HG03139 (cell line): ENCODE measurements at regions not wholly inside any gene's neighbourhood (a gene's known extent, or its start where the extent isn't known, plus 50 kb on each side); places are given as distances from the start of the nearest gene placed in this dataset.
A peak's percentile ranks its signal among the peaks of the same experiment; 100 is the strongest.
"Not testable (repeated sequence)": the region's sequence is repeated elsewhere in the genome, so short reads cannot be mapped to it uniquely, and the experiment has no call there.

Experiments used
- ATAC-seq: cut with Tn5 transposase; IDR thresholded peaks from one replicate; pipeline ENCODE4 v1.9.1; 2021; ENCODE audit not compliant: unreplicated experiment

GRCh38 chr5:92946546-92946945 lies 634.5 kb downstream of the NR2F1-AS1 start:
- no peak for ATAC-seq

GRCh38 chr5:92945605-92946097 lies 635.4 kb downstream of the NR2F1-AS1 start:
- ATAC-seq = peak; percentile 76

DNA sequence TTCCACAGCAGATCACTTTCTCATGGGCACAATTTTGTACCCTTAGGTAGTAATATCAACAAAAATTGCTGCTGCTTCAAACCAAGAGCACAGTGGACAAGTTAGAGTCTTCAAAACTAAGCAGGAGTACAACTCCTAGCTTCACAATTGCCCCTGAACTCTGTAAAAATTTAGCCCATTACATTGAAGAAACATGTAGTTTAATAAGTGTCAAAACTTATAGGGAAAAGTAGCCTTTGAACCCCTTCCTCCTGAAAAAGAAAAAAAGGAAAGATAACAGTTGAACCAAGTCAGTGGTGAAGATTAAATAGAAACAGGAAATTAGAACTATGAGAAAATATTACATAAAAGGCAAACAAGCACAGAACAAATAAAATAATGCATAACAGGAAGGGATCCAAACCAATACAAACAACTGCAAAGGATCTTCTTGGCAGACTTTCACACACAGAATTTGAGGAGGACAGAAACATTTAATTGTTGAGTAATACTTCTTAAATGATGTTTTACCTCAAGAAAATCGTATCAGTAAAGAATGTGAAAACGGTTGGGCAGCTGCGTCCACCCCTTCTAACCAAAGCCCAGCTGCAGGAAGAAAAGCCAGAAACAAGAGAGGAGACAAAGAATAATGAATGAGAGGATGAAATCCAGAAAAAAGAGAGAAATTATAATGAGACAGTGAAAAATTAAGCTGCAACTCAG lies 636.0 kb downstream of the NR2F1-AS1 start:
- ATAC-seq = no peak

- ATAC-seq = no peak
Measured at GRCh38 chr5:92944337-92944736, 636.7 kb downstream of the NR2F1-AS1 start.

DNA sequence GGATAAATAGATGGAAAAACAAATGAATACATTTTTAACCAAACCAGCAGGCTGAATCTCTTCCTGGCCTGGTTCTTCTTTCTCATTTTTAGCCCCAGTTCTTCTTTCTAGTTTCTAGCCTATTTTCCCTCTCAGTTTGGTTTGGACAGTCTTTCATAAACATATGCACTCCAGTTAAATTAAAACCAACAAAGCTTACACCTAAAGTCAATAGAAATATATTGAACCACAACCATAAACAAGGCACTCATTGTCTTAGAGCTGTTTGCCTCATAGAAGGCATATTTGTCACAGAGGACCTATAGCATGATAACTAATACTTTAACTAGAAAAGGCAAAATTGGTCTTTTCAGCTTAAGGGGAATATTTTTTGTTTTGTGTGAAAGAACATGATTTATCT lies 638.3 kb downstream of the NR2F1-AS1 start:
- no peak for ATAC-seq

DNA sequence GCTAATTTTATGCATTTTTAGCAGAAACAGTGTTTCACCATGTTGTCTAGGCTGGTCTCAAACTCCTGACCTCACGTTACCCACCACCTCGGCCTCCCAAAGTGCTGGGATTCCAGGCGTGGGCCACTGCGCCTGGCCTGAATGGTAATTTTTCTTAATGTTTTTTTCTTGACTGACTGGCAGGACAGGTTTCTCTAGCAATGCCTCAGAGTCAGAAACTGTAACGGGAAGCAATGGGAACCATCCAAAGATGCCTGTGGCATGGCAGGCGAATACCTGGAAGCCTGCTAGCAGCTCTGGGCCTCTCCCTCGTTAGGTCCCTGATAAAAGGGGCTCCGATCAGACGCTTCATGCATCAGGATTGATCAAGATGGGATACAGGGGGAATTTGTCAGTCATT lies 639.2 kb downstream of the NR2F1-AS1 start:
- no peak for ATAC-seq

GRCh38 chr5:92939428-92939827 lies 641.6 kb downstream of the NR2F1-AS1 start:
- no peak for ATAC-seq

DNA sequence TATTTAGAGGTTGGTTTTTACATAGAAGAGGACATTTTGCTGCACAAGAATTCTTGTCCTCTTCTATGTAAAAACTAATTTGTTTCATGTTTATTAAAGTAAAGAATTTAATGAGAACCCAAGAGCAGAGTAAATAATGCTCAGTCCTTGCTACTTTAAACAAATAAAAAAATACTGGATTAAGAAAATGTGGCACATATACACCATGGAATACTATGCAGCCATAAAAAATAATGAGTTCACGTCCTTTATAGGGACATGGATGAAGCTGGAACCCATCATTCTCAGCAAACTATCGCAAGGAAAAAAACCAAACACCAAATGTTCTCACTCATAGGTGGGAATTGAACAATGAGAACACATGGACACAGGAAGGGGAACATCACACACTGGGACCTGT lies 643.6 kb downstream of the NR2F1-AS1 start:
- ATAC-seq = not testable (repeated sequence)

- no peak for ATAC-seq
Measured at GRCh38 chr5:92930057-92930456, 651.0 kb downstream of the NR2F1-AS1 start.

- ATAC-seq = no peak
Measured at GRCh38 chr5:92927291-92927778, 653.7 kb downstream of the NR2F1-AS1 start.

DNA sequence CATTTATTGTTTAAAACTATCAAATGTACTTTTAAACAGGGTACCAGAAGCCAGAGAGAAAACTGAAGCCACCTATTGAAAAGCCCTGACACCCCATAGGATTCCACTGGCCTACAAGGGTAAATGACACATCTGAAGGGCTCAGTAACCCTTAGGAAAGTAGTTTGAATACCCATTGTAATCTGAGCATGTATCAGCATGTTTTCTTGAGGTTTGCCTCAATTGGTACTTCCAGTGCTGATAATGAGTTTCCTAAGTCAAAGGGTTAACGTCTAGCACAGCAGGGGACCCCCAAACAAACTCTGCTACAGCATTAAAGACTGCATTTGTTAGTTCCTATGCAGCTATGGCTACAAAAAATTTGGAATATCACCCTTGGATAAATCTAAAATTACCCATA lies 657.1 kb downstream of the NR2F1-AS1 start:
- ATAC-seq = no peak

GRCh38 chr5:92922231-92922967 lies 658.6 kb downstream of the NR2F1-AS1 start:
- ATAC-seq = no peak

DNA sequence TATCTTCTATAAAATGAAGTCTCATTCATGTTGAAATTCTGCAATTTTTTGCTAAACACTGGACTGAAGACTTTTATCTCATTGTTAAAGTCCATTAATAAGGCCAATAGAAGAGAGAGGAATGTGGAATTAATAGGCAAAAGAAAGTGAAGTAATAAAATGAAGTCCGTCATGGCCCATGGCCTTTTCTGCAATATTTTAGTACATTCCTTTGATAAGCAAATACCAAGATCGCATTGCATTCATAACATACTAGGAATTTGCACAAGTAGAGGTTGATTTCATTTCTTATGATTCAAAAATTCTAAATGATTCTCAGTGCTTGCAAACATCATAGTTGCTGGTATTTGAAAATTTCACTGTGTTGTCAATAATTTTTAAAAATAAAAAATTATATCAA lies 664.0 kb downstream of the NR2F1-AS1 start:
- no peak for ATAC-seq

GRCh38 chr5:92916036-92916435 lies 665.0 kb downstream of the NR2F1-AS1 start:
- no peak for ATAC-seq

- ATAC-seq = no peak
Measured at GRCh38 chr5:92912283-92912682, 668.7 kb downstream of the NR2F1-AS1 start.

DNA sequence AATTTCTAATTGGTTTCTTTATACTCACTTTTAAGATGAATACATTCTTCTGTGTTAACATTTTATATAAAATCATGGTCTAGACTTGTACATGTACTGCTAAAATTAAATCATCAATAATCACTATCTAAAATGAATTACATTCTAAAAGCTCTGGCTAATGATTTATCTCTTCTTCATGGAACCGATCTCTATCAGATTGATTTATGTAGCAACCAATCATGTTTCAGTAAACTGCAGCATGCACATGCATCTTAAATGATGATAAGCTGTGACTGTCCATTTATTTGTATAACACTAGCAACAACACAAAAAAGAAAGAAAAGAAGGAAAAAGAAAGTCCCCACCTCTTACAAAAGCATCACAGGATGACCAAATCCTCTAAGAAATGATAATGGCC lies 669.2 kb downstream of the NR2F1-AS1 start:
- no peak for ATAC-seq

GRCh38 chr5:92911293-92911692 lies 669.7 kb downstream of the NR2F1-AS1 start:
- ATAC-seq = no peak

DNA sequence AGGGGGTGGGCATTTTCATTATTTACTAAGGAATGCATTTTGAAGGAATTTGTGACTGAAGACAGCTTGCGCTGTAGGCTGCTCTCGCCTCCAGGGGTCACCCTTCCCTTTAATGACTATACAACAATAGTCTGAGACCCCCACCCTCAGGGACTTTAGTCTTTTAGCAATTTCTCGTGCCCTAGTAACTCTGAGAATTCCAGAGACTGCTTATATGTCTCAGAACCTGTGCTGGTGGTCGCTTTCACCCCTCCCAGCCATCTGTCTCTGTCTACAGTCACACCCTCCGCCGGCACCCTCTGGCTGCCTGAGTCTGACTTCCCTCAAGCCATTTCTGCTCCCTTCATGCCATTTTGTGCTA lies 671.4 kb downstream of the NR2F1-AS1 start:
- no peak for ATAC-seq

DNA sequence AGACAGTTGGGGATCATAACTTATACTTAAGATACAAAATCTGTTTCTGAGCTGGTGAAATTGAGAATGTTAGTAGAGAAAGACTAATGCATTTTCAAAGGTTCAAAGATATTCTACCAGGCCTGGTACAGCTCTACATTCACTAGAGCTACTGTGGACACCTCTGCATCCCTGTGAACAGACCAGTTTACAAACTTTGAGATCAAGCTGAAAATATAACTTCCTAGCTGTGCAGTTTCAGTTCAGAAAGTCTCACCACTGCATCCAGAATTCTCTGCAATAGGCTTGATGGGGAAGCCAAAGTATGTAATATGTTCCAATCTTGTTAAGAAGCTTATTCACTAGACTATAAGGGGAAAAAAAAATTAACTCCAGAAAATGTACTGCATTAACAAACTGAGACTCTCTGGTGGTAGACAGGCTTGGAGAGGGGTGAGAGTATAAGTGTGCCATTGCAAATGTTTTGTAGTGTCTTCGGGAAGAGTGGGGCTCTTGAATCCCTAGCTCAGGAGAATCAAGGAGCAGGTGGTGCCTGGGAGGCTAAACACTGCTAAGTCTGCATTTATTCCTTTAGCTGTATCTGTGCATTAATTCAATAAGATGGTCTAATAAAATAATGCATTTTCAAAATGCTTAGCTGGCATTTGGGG lies 671.9 kb downstream of the NR2F1-AS1 start:
- no peak for ATAC-seq

DNA sequence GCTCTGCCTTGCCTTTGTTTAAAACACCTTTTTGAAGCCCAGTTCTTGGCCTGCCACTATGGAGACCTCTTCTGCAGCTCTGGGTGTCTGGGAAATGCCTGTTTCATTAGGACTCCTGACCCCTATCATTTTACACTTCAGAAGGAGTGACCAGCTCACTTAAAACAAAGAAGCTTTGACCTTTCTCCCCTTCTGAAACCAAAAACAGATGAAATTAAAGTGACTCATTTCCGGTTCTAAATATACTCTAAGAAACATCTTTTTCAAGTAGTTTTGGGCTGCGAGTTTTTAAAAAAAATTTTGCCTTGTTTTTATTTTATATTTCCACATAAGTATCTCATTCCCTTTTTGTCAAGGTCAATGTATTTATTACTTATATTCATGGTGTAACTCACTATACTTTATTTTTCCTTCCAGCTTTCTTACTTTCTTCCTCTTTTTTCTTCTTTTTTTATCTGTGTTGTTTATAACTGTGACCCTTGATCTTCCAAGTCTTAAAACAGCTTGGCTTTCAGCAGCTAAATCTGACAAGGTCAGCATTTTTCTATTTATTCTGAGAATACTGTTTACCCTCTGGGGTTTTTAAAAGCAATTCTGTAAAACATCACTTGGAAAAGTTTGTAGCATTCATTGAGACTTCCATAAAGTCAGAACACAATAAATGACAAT lies 672.9 kb downstream of the NR2F1-AS1 start:
- peak; percentile 59 for ATAC-seq

- ATAC-seq = no peak
Measured at GRCh38 chr5:92906798-92907376, 674.1 kb downstream of the NR2F1-AS1 start.
